K562 (cell line): ENCODE measurements at regions not wholly inside any gene's neighbourhood (a gene's known extent, or its start where the extent isn't known, plus 50 kb on each side); places are given as distances from the start of the nearest gene placed in this dataset.

Experiments
- DEAF1 ChIP-seq: fragments of 450-650 bp; formaldehyde crosslinking; IDR thresholded peaks from 2 replicates; pipeline ENCODE4 v1.4.0; 2020; ENCODE audit warnings: mild to moderate bottlenecking, moderate library complexity
- GTF2B ChIP-seq: IDR thresholded peaks from 2 replicates; pipeline ENCODE4 v1.6.1; 2011; ENCODE audit not compliant: insufficient read length; ENCODE audit errors: extremely low read depth
- KHSRP ChIP-seq: fragments of 450-650 bp; IDR thresholded peaks from 2 replicates; pipeline ENCODE4 v1.6.1; 2017
- MEF2A ChIP-seq: IDR thresholded peaks from 2 replicates; pipeline ENCODE4 v1.6.1; 2011; ENCODE audit warnings: low read depth, mild to moderate bottlenecking, low read length, moderate library complexity; ENCODE audit not compliant: control insufficient read depth
- PHF20 ChIP-seq: fragments of 450-650 bp; IDR thresholded peaks from 2 replicates; pipeline ENCODE4 v1.6.1; 2018; ENCODE audit not compliant: partially characterized antibody
- RCOR1 ChIP-seq, 2 experiments: IDR thresholded peaks; 2 replicates each; pipeline ENCODE4 v1.6.1; 2012; ENCODE audit warnings: low read depth in 2 of 2, low read length in 2 of 2, borderline replicate concordance in 1 of 2, improper control_type of control experiment in 1 of 2
- REST ChIP-seq, 2 experiments: fragments of 450-650 bp; formaldehyde crosslinking in 1 of 2; IDR thresholded peaks; 2 replicates each; pipeline versions ENCODE4 v1.4.0 to v1.6.1; 2014 to 2020; ENCODE audit warnings: mild to moderate bottlenecking in 2 of 2, borderline replicate concordance in 1 of 2, low read depth in 1 of 2
- SLC30A9 ChIP-seq: fragments of 250-450 bp; sonication (Bioruptor Pico); IDR thresholded peaks from 2 replicates; pipeline ENCODE4 v1.8.0; 2022; ENCODE audit warnings: mild to moderate bottlenecking, moderate library complexity
- SPI1 ChIP-seq: IDR thresholded peaks from 2 replicates; pipeline ENCODE4 v1.6.1; 2011; ENCODE audit warnings: low read depth, low read length, control low read depth, borderline replicate concordance
- TSC22D4 ChIP-seq: fragments of 450-650 bp; IDR thresholded peaks from 2 replicates; pipeline ENCODE4 v1.6.1; 2016; ENCODE audit warnings: missing genetic modification characterization, missing biosample characterization, control low read depth
- ZHX1 ChIP-seq: fragments of 150-350 bp; conservative IDR thresholded peaks from 2 replicates; pipeline ENCODE4 v1.6.1; 2014; ENCODE audit warnings: low read length
- ZNF696 ChIP-seq: fragments of 250-450 bp; sonication (Bioruptor Pico); conservative IDR thresholded peaks from 2 replicates; pipeline ENCODE4 v1.4.0; 2020; ENCODE audit warnings: mild to moderate bottlenecking, moderate library complexity

GRCh38 chr3:35965908-35966307, 326.6 kb downstream of the ARPP21 start (continued):
- peak; percentile 4; the same call in 1 of the 2 replicates for TF ChIP-seq REST (IDR thresholded peaks at IDR 0.05; ENCODE audit: borderline replicate concordance)
- no peak for TF ChIP-seq REST (CRISPR knock-in tag; IDR thresholded peaks at IDR 0.05; ENCODE audit: low read depth)
- TF ChIP-seq DEAF1 (CRISPR knock-in tag), result 0 out of 2 replicates have a peak, but pooled peaks have one; percentile 30
- TF ChIP-seq PHF20, result no peak
- no peak for TF ChIP-seq KHSRP
- no peak for TF ChIP-seq ZHX1
- TF ChIP-seq SPI1, result no peak
- TF ChIP-seq MEF2A, result no peak
- no peak for TF ChIP-seq RCOR1 (IDR thresholded peaks at IDR 0.05; ENCODE audit: borderline replicate concordance in 1 of 2, low read depth in 2 of 2, low read length in 2 of 2)
- TF ChIP-seq ZNF696 (CRISPR knock-in tag), result no peak
- no peak for TF ChIP-seq TSC22D4 (tag)
- no peak for TF ChIP-seq GTF2B
- TF ChIP-seq SLC30A9, result no peak
